ENCODE measurements at regions not wholly inside any gene's neighbourhood (a gene's known extent, or its start where the extent isn't known, plus 50 kb on each side); places are given as distances from the start of the nearest gene placed in this dataset.

DNA sequence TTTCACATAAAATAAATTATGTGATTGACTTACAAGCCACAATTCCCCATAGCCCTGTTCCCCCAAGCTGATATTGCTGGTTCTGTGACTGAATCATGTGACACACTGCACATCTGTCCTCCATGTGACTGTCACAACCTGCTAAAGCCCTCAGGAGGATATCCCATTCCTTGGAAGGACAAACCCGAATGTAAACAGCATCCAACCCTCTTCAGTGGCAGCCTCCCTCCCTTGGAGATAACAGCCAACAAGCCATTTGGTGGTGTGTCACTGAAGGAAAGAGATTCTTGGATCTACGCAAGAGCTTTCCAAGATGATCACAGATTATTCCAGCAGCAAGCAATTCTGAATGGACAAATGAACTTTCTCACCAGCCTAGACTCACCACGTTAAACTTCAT is 153.9 kb upstream of the TIAM1 start:
- no peak for DNase-seq

DNA sequence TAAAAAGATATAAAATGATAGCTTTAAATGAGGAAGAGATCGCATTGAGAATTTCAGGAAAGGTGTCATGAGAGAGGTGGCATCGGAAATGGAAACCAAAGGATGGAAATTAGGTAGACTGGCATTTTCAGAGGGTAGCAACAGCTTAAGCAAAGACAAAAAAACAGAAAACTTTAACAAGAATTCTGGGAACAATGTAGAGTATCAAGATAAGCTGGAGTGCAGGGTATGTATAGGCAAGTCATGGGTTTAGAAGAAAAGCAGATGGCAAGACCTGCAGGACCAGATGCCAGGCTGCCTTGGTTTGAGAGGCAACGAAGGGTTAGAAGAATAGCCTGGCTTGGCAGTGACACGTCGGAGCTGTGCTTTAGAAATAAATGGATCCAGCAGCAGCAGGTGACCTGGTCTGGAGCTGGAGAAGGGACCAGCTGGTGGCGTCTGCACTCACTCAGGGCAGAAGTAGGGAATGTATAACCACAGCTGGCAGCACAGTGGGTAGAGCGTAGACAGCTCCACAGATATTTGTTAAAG is 149.4 kb upstream of the TIAM1 start:
- DNase-seq, result no peak

DNA sequence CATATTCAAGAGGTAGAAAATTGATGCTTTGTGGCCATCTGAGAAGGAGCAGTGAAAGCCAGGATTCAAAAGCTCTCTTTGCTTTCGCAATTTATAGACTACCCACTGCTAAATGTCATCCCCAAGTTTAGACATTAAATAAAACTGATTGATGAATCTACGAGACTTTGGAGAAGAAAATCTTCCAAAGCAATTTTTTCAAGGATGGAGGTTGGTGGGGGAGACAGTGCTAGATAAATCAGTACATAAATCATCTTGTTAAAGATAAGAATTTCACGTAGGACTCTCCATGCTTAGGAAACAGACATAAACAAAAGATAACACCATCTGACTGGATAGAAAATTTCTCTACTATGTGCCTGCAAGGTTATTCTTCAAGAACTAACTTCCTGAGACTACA is 147.6 kb upstream of the TIAM1 start:
- no peak for DNase-seq

DNA sequence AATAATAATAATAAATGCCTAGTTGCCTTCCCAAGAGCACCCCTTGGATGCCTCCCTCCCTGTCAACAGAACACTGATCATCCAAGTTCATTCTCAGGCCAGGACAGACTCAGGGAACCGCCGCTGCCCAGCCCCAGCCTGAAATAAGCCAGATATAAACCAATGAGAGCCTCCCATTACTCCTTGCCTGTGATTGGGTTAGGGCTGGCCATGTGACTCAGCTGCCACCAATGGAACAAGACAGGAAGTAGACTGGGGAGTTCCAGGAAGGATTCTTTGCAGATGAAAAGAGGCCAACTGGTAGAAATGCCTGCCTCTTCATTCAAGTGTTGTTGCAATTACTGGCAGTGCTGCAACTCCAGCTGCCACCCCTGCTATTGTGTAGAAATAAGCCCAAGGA is 146.4 kb upstream of the TIAM1 start:
- no peak for DNase-seq

DNA sequence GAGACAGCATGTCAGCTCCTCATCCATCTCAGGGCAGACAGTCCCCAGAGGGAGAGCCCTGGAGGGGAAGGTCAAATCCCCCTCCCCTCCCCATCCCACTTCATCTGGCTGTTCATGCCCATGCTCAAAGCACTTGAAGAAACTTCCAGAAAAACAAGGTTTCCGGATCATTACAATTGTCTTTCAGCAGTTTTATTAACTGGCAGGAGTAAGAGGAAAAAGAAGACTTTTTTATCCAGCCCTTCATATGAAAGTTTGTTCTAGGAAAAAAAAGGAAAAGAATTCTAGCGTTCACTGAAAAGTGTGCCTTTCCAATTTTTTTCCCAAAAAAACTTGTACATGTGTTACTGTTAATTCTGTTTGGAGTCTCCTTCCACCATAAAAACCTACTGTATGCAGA is 145.7 kb upstream of the TIAM1 start:
- no peak for DNase-seq

DNA sequence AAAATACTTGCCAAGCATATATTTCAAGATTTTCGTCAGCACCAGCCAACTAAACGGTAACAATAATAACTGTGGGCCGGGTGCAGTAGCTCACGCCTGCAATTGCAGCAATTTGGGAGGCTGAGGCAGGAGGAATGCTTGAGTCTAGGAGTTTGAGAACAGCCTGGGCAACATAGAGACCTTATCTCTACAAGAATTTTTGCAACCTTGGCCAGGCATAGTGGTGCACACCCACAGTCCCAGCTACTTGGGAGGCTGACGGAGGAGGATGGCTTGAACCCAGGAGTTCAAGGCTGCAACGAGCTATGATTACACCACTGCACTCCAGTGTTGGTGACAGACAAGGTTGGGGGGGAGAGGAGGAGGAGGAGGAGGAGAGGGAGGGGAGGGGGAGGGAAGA is 145.0 kb upstream of the TIAM1 start:
- DNase-seq, result no peak

DNA sequence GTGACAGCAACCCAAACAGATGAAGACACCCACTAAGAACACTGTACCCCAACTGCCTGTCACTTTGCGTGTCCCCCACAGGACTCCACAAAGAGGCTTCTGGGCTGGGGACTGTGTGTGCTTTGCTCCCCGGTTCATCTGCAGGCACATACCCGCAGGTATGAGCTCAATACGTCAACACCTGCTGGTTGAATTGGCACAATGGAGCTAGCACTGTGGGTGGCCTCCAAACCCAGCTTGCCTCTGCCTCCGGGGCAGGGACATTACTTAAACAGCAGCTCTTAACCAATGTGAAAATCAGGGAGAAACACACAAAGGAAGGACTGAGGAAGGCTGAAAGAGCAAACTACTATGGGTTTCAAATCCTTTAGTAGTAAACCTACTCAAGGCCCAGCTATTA is 140.2 kb upstream of the TIAM1 start:
- no peak for DNase-seq

DNA sequence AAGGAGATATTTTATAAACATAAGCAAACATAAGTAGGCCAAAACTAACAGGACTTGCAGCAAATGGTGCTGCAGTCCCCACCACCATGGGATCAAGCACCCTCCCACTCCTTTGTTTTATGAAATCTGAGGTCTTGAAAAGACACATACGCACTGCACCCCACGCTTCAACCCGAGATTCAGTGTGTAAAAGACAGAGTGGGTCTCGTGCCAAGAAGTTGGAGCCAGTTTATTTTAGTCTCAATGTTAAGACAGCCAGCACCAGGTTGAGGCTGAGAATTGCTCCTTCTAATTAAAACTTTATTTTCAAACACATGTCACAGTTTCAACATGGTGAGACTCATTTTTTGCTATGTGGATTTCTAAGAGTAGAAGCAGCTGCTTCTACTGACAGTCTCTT is 139.1 kb upstream of the TIAM1 start:
- DNase-seq, result no peak

DNA sequence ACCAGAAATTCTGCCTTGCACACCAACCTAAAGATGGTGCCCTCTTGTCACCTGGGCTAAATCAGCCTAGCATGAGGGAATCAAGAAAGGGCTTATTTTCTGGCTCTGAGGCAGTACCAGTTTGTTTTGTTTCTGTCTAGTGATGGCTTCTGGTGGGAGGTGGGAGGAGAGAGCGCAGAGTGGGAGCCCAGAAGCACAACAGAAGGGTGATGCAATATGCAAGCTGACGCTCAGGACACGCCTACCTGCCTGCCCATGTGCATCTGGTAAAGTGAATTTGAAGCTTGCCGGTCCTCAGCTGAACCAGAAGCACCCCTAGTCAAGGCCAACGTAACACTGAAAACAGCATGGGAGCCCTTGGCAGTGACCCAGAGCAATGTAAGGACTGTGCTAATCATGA is 138.4 kb upstream of the TIAM1 start:
- DNase-seq, result no peak

DNA sequence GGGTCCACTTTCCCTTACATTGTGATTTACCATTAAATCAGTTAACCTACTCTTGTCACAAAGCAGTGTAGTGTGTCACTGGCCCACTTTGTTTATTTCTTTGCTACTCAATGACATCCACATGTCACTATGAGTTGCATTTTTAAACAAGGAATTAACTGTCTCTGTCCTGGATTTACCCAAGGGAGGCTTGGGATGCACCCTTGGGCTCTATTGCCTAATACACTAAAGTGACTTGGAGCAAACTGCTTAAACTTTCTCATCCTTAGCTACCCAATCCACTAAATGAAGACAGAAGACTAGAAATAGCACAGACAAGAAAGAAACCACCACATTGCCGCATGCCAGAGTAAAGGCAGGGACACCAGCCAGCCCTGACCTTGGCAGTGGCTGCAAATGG is 136.2 kb upstream of the TIAM1 start:
- no peak for DNase-seq

DNA sequence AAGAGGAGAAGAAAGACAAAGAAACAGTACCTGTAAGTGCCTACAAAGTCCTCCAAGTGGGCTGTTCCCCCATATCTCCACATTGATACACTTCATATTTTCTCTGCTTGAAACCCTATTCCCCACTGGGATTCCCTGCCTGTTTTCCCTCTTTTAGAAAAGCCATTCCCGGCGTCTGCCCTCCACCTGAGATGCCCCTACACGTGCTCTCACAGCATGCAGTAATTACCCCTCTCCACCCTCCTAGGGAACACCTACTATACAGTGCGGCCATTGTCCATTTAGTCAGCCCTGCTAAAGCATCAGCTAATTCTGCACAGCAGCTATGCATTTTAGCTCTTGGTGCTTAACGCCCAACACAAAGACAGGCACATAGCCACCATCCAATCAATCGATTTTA is 135.7 kb upstream of the TIAM1 start:
- DNase-seq, result no peak

DNA sequence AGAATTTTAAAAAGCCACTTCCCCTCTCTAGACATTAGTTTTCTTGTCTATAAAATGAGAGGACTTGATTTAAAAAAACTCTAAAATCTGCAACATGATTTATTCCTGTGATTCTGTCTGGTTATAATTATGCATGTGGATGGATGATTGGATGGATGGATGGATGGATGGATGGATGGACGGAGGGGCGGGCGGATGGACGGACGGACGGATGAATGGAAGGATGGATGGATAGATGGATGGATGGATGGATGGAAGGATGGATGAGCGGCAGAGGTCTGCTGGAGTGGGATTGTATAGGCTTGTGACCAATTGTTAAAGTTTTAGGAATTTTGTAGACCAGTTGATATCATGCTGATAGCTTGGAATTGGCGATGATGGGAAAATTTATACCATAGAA is 135.2 kb upstream of the TIAM1 start:
- no peak for DNase-seq

DNA sequence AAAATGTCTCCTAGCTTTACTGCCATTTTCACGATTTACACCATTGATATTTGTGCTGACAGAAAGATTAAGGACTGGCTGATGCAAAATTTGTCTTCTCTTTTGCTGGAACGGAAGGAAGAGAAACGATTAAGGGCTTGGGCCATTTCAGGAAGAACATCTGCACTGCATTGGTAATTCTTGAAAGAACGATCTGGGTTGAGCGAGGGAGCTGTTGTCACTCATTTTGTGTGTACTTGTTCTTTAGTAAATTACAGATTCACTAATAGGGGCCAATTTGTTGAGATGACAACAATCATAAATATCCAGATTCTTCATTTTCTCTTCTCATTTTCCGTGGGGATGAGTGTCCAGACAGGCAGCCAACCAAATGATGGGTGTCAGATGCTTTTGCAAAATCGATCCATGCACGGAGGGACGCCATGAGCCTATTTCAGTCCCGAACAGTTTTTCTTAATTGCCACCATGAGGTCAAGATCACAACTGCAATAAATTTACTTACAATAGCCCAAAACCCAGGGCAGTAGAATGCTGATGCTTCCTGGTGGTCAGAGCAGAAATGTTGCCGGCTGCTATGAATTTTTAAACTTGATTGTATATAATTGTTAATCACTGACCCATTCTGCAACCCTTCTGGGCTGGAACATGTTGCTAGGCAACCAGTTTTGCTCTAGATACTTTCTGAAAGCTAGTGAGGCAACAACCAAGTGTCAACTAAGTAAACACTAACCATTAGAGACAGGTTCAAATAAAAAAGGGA is 132.4 kb upstream of the TIAM1 start:
- no peak for DNase-seq

DNA sequence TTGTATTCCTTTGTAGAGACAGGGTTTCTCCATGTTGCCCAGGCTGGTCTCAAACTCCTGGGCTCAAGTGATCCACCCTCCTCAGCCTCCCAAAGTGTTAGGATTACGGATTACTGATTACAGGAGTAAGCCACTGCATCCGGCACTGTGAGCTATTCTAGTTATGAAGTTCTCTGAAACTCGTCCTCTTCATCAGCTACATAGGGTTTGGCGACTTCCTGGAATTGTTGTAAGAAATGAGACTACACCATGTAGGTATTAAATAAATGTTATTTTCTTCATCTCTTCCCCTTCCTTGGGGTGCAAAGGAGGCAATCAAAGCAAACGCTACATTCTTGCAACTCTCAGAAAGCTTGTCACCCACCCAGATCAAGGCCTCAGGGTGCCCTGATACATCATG is 131.2 kb upstream of the TIAM1 start:
- no peak for DNase-seq

DNA sequence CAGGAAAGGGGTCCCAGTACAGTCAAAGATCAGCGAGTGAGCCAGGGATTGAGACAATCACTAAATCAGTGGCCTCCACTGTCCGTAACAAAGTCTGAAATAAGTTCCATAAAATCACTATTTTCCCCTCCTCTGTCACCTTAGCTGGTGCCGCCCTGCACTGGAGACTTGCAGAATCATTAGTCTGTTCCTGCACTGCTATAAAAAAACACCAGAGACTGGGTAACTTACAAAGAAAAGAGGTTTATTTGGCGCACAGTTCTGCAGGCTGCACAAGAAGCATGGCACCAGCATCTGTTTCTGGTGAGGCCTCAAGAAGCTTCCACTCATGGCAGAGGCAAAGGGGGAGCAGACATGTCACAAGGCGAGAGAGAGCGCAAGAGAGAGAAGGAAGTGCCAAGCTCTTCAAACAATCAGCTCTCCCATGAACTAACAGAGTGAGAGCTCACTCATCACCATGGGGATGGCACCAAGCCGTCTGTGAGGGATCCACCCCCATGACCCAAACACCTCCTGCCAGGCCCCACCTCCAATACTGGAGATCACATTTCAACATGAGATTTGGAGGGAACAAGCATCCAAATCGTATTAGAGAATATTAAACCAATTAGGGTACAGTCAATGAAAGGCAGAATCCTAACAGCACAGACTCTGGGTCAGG is 129.8 kb upstream of the TIAM1 start:
- no peak for DNase-seq

DNA sequence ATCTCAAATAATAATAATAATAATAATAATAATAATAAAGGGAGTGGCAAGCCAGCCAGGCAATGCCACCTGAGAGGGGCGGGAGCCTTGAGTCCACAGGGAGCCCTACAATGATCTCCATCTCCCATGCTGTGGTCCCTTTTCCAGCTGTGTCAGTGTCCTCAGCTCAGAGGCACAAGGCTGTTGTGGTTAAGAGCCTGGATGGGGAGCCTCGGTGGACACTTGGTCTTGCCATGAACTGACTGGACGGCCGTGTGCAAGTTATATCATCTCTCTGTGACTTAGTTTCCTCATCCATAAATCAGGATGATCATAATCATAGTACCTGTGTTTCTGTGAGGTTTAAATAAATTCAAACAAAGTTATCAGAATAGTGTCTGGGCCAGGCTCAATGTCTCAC is 127.8 kb upstream of the TIAM1 start:
- no peak for DNase-seq

DNA sequence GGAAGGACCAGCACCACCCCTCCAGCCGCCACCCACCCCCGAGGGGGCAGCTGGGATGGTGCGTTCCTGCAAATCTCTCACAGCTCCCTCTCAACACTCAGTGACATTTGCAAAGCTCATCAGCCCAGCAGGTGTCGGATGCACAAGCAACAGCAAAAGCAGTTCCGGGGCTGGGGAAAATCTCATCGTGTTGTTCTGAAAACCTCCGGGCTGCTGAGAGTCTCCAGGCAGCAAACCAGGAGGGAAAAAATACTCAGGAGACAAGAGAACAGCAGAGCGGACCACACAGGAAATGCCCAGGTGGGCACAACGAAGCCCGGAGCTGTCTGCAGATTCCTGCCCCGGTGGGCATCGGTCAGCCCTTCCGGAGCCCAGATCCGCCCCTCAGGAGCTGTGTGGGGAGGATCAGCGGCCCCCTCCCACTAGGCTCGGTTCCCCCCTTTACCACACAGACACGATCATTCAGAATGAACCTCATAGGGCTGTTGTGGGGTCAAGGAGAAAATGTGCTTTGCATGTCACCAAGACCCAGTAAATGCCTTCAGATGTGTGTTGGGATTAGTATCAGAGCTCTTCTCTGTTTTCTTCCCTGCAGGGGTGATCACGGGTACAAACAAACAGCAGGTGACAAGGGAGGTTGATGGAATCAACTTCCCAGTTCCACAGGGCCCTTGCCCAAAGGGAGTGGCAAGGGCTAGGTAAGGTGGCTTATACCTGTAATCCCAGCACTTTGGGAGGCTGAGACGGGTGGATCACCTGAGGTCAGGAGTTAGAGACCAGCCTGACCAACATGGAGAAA is 127.0 kb upstream of the TIAM1 start:
- DNase-seq, result no peak

DNA sequence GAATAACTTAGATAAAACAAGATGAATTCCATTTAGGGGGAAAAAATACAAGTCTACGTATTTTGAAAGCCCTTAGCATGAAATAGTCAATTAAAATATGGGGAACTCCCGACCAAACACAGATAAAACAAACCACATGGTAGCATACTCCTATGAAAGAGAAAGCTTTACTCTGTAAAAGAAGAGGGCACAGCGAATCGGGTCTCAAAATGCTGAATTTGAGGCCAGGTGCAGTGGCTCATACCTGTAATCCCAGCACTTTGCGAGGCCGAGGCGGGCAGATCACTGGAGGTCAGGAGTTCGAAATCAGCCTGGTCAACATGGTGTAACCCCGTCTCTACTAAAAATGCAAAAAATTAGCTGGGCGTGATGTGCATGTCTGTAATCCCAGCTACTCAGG is 116.9 kb upstream of the TIAM1 start:
- DNase-seq, result no peak

DNA sequence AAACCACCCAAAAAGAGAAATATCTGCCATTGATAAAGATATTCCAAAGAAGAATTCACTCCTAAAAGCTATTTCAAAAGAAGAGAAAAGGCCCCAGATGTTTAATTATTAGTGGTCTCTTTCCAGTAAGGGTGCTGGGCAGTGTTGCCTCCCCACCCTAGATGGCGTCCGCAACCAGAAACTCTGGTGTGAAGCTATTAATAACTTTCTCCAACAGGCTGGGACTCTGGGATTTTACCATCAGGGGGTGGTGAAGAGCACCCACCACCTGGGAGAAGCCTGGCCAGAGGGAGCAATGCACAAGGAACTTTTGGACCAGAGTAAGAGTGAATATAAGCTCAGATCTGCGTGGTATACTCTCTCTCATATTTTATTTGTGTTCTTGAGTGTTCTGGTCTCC is 115.4 kb upstream of the TIAM1 start:
- no peak for DNase-seq

DNA sequence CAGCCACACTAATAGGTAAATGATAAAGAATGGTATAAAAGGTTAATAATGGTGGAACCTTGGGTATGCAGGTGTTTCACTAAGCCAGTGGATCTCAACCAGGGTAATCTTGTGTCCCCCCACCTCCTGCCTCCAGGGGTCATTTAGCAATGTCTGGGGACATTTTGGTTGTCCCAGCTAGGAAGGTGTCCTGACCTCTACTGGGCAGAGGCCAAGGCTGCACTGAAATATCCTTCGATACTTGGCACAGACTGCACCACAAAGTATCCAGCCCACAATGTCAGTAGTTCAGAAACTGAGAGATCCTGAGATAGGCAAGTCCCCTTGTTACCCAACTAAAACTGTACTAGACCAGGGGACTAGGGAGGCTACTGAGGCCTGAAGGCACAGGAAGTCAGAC is 113.6 kb upstream of the TIAM1 start:
- DNase-seq, result no peak

DNA sequence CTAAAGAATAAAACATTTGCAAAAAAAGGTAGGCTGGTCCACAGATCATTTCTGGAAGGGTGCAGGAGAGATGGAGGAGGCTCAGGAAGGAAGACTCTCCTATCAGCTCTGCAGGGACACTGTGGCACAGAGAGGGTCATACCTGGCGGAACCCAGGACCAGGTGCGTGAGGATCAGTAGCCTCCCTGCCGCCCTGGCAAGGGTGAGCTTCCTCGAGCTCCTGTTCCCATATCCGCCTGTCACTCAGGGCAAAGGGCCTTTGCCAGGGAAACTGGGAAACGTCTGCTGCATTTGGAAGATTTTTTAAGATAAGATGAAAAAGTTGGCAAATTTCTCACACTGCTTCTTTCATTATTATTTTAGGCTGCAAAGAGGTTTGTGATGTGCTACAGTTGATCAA is 112.1 kb upstream of the TIAM1 start:
- no peak for DNase-seq

DNA sequence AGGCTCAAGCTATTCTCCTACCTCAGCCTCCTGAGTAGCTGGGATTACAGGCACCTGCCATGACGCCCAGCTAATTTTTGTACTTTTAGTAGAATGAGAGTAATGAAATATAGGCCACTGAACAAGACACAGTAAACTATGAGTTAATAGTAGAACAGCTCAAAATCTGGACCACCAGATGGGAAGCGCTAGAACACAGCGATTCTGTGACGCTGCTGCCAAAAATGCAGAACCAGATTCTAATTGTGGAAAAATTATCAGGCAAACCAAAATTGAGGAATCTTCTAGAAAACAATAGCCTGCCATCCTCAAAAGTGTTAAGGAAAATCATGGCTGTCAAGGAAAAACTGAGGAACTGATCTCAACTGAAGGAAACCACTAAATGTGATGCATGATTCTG is 111.4 kb upstream of the TIAM1 start:
- DNase-seq, result no peak

DNA sequence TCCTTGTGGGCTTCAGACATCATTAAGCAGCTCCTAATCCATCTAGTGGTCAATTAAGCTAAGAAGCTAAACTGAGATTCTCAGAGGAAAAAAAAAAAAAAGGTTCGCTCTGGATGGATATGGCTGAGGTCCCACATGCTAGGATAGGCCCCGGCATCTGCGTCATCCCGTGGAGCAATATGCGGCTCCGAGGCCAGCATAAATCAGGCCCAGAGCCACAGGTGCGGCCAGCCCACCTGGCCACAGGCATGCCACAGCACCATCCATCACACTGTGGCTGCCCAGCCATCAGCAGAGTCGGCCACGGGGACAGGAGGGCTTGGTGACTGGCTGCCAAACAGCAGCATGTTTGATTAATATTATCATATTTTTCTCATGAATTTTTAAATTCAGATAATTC is 106.9 kb upstream of the TIAM1 start:
- DNase-seq, result no peak

DNA sequence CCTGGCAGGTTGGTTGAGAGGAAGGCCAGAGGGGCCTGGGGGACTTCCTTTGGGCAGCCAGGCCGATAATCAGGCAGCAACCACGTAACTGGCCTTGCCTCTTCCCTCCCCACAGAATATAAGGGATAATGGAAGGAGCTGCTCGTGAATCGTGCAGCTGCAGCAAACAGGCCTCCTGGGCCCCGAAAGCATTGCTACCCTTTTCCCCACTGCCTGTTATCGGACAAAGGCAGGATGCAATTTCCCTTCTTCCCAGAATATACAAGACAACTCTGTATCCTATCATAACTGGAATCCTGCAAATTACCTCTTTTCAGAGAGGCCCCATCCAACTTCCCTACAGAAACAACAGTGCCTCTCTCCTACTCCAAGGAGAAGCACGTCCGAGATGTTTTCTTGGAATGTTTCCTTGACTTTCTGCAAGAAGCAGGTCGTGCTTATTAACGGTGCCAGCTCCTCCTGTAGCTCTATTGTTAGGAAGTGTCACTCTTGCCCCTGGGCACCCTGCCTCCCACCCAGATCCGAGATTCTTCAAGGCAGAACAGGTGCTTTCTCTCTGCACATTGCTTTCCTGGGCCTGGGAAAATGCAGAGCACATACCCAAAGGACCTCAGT is 106.0 kb upstream of the TIAM1 start:
- no peak for DNase-seq

All from activated naive CD4-positive, alpha-beta T cell (primary cell).